ENCODE measurements at regions not wholly inside any gene's neighbourhood (a gene's known extent, or its start where the extent isn't known, plus 50 kb on each side); places are given as distances from the start of the nearest gene placed in this dataset.

DNA sequence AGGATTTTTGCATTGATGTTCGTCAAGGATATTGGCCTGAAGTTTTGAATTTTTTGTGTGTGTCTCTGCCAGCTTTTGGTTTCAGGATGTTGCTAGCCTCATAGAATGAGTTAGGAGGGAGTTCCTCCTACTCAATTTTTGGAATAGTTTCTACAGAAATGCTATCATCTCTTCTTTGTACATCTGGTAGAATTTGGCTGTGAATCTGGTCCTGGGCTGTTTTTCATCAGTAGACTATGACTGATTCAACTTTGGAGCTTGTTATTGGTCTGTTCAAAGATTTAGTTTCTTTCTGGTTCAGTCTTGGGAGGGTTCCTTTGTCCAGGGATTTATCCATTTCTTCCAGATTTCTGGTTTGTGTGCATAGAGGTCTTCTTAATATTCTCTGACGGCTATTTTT is 166.7 kb downstream of the ST6GAL2 start:
- TF ChIP-seq POLR2AphosphoS2 (conservative IDR thresholded peaks at IDR 0.05; ENCODE audit: low read length) (no peak), SMC3 (IDR thresholded peaks at IDR 0.05) (no peak), RFX5 (IDR thresholded peaks at IDR 0.05) (no peak), PHF8 (IDR thresholded peaks at IDR 0.05; ENCODE audit: borderline replicate concordance, low read depth) (no peak), KDM1A (IDR thresholded peaks at IDR 0.05; ENCODE audit: low read depth) (no peak), KDM5A (IDR thresholded peaks at IDR 0.05) (no peak), FOSB (CRISPR knock-in tag; IDR thresholded peaks at IDR 0.05) (no peak), NFE2L2 (conservative IDR thresholded peaks at IDR 0.05; ENCODE audit: low read length) (no peak), TP53 (CRISPR knock-in tag; IDR thresholded peaks at IDR 0.05) (no peak), ZSCAN20 (CRISPR knock-in tag; IDR thresholded peaks at IDR 0.05) (no peak), HEYL (CRISPR knock-in tag; IDR thresholded peaks at IDR 0.05) (no peak), TFCP2L1 (CRISPR knock-in tag; IDR thresholded peaks at IDR 0.05) (no peak)
- TF ChIP-seq, protein P1, sequence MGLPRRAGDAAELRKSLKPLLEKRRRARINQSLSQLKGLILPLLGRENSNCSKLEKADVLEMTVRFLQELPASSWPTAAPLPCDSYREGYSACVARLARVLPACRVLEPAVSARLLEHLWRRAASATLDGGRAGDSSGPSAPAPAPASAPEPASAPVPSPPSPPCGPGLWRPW (IDR thresholded peaks at IDR 0.05) = no peak
- H3K4me2 ChIP-seq = no peak overlapping the region
- no peaks in the 10 kb centered on the region for H3K4me1 ChIP-seq
- ATAC-seq = no peak
- DNase-seq (ENCODE audit: low read depth in 1 of 2, low spot score in 1 of 2) = no peak
- WGBS (ENCODE audit: missing lambda C conversion rate) = 7% methylated on average over 2 of the region's 2 CpGs
- peaks cover 15% of the 10 kb centered on the region for H3K9me3 ChIP-seq
- FAIRE-seq = no peak
- H3K4me3 ChIP-seq = no peak overlapping the region
- ChIA-PET CTCF (no interaction called here), POLR2A (no interaction called here)
- H3K27ac ChIP-seq = no peak overlapping the region

DNA sequence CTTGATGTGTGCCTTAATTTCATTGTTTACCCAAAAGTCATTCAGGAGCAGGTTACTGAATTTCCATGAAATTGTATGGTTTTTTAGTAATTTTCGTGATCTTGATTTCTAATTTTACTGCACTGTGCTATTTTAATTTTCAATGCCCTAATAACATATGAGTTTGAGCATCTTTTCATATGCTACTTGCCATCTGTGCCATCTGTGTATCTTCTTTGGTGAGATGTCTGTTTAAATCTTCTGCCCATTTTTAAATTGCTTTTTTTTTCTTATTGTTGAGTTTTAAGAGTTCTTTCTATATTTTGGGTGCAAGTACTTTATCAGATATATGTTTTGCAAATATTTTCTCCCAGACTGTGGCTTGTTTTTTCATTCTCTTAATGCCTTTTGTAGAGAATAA is 165.9 kb downstream of the ST6GAL2 start:
- ATAC-seq = no peak
- Histone ChIP-seq H3K4me3 (no peak overlapping the region), H3K27ac (no peak overlapping the region), H3K9me3 (peaks cover 15% of the 10 kb centered on the region), H3K4me2 (no peak overlapping the region), H3K4me1 (no peaks in the 10 kb centered on the region)
- no peak for TF ChIP-seq HOXA7 (CRISPR knock-in tag; IDR thresholded peaks at IDR 0.05)
- no peak for TF ChIP-seq MAFK (IDR thresholded peaks at IDR 0.05; ENCODE audit: partially characterized antibody)
- TF ChIP-seq EHMT2 (IDR thresholded peaks at IDR 0.05; ENCODE audit: low read depth) = no peak
- TF ChIP-seq BHLHE40 (IDR thresholded peaks at IDR 0.05; ENCODE audit: low read depth, low read length) = no peak
- TF ChIP-seq, protein P2, sequence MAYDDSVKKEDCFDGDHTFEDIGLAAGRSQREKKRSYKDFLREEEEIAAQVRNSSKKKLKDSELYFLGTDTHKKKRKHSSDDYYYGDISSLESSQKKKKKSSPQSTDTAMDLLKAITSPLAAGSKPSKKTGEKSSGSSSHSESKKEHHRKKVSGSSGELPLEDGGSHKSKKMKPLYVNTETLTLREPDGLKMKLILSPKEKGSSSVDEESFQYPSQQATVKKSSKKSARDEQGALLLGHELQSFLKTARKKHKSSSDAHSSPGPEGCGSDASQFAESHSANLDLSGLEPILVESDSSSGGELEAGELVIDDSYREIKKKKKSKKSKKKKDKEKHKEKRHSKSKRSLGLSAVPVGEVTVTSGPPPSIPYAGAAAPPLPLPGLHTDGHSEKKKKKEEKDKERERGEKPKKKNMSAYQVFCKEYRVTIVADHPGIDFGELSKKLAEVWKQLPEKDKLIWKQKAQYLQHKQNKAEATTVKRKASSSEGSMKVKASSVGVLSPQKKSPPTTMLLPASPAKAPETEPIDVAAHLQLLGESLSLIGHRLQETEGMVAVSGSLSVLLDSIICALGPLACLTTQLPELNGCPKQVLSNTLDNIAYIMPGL (CRISPR knock-in tag; IDR thresholded peaks at IDR 0.05; ENCODE audit: borderline replicate concordance) = no peak
- no peak for TF ChIP-seq EP300 (IDR thresholded peaks at IDR 0.05)
- TF ChIP-seq KDM1A (IDR thresholded peaks at IDR 0.05; ENCODE audit: low read depth) = no peak
- no peak for TF ChIP-seq NPAS2 (CRISPR knock-in tag; IDR thresholded peaks at IDR 0.05; ENCODE audit: borderline replicate concordance)
- no peak for TF ChIP-seq NFE2L2 (conservative IDR thresholded peaks at IDR 0.05; ENCODE audit: low read length)
- TF ChIP-seq RAD21 (conservative IDR thresholded peaks at IDR 0.05 in 1 of 2, IDR thresholded peaks at IDR 0.05 in 1 of 2) = no peak
- TF ChIP-seq CBX8 (IDR thresholded peaks at IDR 0.05) = no peak
- no peak for TF ChIP-seq GATA3 (IDR thresholded peaks at IDR 0.05; ENCODE audit: borderline replicate concordance)
- no peak for TF ChIP-seq ZFP36 (IDR thresholded peaks at IDR 0.05; ENCODE audit: borderline replicate concordance, partially characterized antibody)
- TF ChIP-seq HDAC2 (IDR thresholded peaks at IDR 0.05) = no peak
- WGBS (ENCODE audit: missing lambda C conversion rate) = 6% methylated on average over 1 of the region's 1 CpG
- FAIRE-seq = no peak
- no peak for DNase-seq (ENCODE audit: low read depth in 1 of 2, low spot score in 1 of 2)
- CTCF ChIA-PET = no interaction called here
- POLR2A ChIA-PET = interaction anchor here (0.6 kb wide), 1 partner anchor 156 kb away, joined by 4 read pairs; no protein-coding TSS in a partner anchor

DNA sequence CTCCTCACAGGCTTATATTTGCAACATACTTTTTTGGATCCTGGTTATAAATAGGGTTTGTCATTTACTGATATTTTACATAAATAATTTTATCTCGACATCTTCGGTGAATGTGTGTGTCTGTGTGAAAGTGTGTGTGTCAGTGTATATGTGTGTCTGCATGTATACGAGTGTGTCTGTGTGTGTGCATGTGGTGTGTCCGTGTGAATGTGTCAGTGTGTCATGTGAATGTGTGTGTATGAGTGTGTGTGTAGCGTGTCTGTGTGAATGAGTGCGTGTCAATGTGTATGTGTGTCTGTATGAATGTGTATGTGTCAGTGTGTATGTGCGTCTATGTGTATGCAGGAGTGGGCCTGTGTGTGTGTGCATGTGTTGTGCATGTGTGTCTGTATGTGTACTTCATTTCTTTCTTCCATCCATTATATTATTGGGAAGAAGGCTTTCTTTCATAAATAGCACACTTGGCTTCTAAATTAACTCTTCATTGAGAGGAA is 161.6 kb downstream of the ST6GAL2 start:
- H3K4me1 ChIP-seq = no peaks in the 10 kb centered on the region
- ATAC-seq (no peak), FAIRE-seq (no peak), DNase-seq (ENCODE audit: low read depth in 1 of 2, low spot score in 1 of 2) (no peak)
- WGBS (ENCODE audit: missing lambda C conversion rate) = 58% methylated on average over 7 of the region's 7 CpGs
- H3K4me3 ChIP-seq = no peak overlapping the region
- H3K9me3 ChIP-seq = peaks cover 2% of the 10 kb centered on the region; the same call in 1 of the 3 replicates
- CTCF ChIA-PET = no interaction called here
- POLR2A ChIA-PET = no interaction called here
- no peak overlapping the region for H3K4me2 ChIP-seq
- H3K27ac ChIP-seq = no peak overlapping the region
- TF ChIP-seq, protein P3, sequence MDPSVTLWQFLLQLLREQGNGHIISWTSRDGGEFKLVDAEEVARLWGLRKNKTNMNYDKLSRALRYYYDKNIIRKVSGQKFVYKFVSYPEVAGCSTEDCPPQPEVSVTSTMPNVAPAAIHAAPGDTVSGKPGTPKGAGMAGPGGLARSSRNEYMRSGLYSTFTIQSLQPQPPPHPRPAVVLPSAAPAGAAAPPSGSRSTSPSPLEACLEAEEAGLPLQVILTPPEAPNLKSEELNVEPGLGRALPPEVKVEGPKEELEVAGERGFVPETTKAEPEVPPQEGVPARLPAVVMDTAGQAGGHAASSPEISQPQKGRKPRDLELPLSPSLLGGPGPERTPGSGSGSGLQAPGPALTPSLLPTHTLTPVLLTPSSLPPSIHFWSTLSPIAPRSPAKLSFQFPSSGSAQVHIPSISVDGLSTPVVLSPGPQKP (IDR thresholded peaks at IDR 0.05; ENCODE audit: low read depth, low read length) = no peak
- no peak for TF ChIP-seq JUNB (IDR thresholded peaks at IDR 0.05)
- no peak for TF ChIP-seq RCOR1 (IDR thresholded peaks at IDR 0.05; ENCODE audit: low read depth, low read length)
- TF ChIP-seq ZC3H11A (IDR thresholded peaks at IDR 0.05) = no peak
- TF ChIP-seq FOXS1 (CRISPR knock-in tag; IDR thresholded peaks at IDR 0.05) = no peak
- no peak for TF ChIP-seq KDM1A (IDR thresholded peaks at IDR 0.05; ENCODE audit: low read depth)
- TF ChIP-seq MYC (IDR thresholded peaks at IDR 0.05; ENCODE audit: borderline replicate concordance, low read length) = no peak
- TF ChIP-seq, protein P1 (IDR thresholded peaks at IDR 0.05) = no peak
- TF ChIP-seq, protein P4, sequence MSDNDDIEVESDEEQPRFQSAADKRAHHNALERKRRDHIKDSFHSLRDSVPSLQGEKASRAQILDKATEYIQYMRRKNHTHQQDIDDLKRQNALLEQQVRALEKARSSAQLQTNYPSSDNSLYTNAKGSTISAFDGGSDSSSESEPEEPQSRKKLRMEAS (IDR thresholded peaks at IDR 0.05) = no peak
- no peak for TF ChIP-seq FOSL2 (IDR thresholded peaks at IDR 0.05)
- no peak for TF ChIP-seq FOSL2 (CRISPR knock-in tag; IDR thresholded peaks at IDR 0.05)
- TF ChIP-seq TFCP2L1 (CRISPR knock-in tag; IDR thresholded peaks at IDR 0.05) = no peak
- no peak for TF ChIP-seq NPAS2 (CRISPR knock-in tag; IDR thresholded peaks at IDR 0.05; ENCODE audit: borderline replicate concordance)
